Mammary epithelial cell (primary cell): ENCODE measurements at regions not wholly inside any gene's neighbourhood (a gene's known extent, or its start where the extent isn't known, plus 50 kb on each side); places are given as distances from the start of the nearest gene placed in this dataset.

Experiments used
- CTCF ChIP-seq, 2 donors: IDR thresholded peaks in 1 of 2; conservative IDR thresholded peaks in 1 of 2; 2 replicates each; pipeline ENCODE4 v1.5.1; 2011 to 2012; ENCODE audit warnings: inconsistent platforms in 2 of 2, low read length in 2 of 2, mild to moderate bottlenecking in 2 of 2, control low read depth in 1 of 2, low read depth in 1 of 2; ENCODE audit not compliant: insufficient read depth in 1 of 2; ENCODE audit errors: extremely low read depth in 1 of 2
- EZH2 ChIP-seq: IDR thresholded peaks from 2 replicates; pipeline ENCODE4 v1.6.1; 2012; ENCODE audit warnings: low read length, inconsistent platforms, borderline replicate concordance

GRCh38 chr13:34411177-34411576 is 530.9 kb upstream of the NBEA start:
- TF ChIP-seq CTCF (conservative IDR thresholded peaks at IDR 0.05 in 1 of 2, IDR thresholded peaks at IDR 0.05 in 1 of 2; ENCODE audit: extremely low read depth in 1 of 2, insufficient read depth in 1 of 2, low read depth in 1 of 2, low read length in 2 of 2) = no peak
- no peak for TF ChIP-seq EZH2
